Vagina (tissue), 2 donors: ENCODE measurements at regions not wholly inside any gene's neighbourhood (a gene's known extent, or its start where the extent isn't known, plus 50 kb on each side); places are given as distances from the start of the nearest gene placed in this dataset.

Experiments used
- DNase-seq, 2 donors: peaks; one replicate each; pipeline ENCODE4 v3.0.0-alpha.2; 2017; ENCODE audit errors: extremely low spot score in 2 of 2
- H3K27ac ChIP-seq: fragments of 200-600 bp; sonication (generic); one replicate; pipeline ENCODE4 v1.5.1; 2019
- H3K27me3 ChIP-seq: fragments of 200-600 bp; sonication (generic); one replicate; pipeline ENCODE4 v1.5.1; 2019
- H3K36me3 ChIP-seq, 2 donors: fragments of 200-600 bp; sonication (generic); one replicate each; pipeline ENCODE4 v1.5.1; 2017 to 2019
- H3K4me1 ChIP-seq: fragments of 200-600 bp; sonication (generic); one replicate; pipeline ENCODE4 v1.5.1; 2019
- H3K4me3 ChIP-seq, 2 donors: fragments of 200-600 bp; sonication (generic); 1 replicate in 1 of 2; 2 replicates in 1 of 2; pipeline ENCODE4 v1.5.1; 2016 to 2019
- H3K9me3 ChIP-seq: fragments of 200-600 bp; sonication (generic); one replicate; pipeline ENCODE4 v1.5.1; 2019
- CTCF ChIP-seq, 3 experiments: fragments of 450-650 bp in 2 of 3; fragments of 200-600 bp in 1 of 3; sonication (generic) in 1 of 3; IDR thresholded peaks; one replicate each; pipeline ENCODE4 v1.5.1; 2017 to 2019; ENCODE audit warnings: antibody characterized with exemption in 3 of 3, mild to moderate bottlenecking in 2 of 3, moderate library complexity in 2 of 3
- POLR2A ChIP-seq, 2 donors: fragments of 450-650 bp; IDR thresholded peaks; one replicate each; pipeline ENCODE4 v1.6.1; 2017; ENCODE audit warnings: antibody characterized with exemption in 2 of 2, mild to moderate bottlenecking in 2 of 2, moderate library complexity in 2 of 2
- POLR2AphosphoS5 ChIP-seq, 2 donors: sonication (generic); formaldehyde crosslinking; IDR thresholded peaks; one replicate each; pipeline ENCODE4 v1.9.0; 2017; ENCODE audit warnings: antibody characterized with exemption in 2 of 2, mild to moderate bottlenecking in 2 of 2, low read depth in 1 of 2; ENCODE audit not compliant: insufficient read depth in 1 of 2
- intact Hi-C: fragments of 100-400 bp; cut with DNase I; formaldehyde crosslinking; loops from one replicate; pipeline ENCODE4 v1.15.1; 2023

- intact Hi-C loops: no loop called here
- no peak overlapping the region for H3K27ac ChIP-seq
- H3K4me1 ChIP-seq: no peaks in the 10 kb centered on the region
- no peaks in the 10 kb centered on the region for H3K27me3 ChIP-seq
- H3K4me3 ChIP-seq: no peak overlapping the region
- H3K36me3 ChIP-seq: no peaks in the 10 kb centered on the region
- TF ChIP-seq POLR2A (IDR thresholded peaks at IDR 0.05): no peak
- TF ChIP-seq CTCF (IDR thresholded peaks at IDR 0.05): no peak
- TF ChIP-seq POLR2AphosphoS5 (IDR thresholded peaks at IDR 0.05; ENCODE audit: insufficient read depth in 1 of 2, low read depth in 1 of 2): no peak
- H3K9me3 ChIP-seq: no peaks in the 10 kb centered on the region
- DNase-seq: no peak
Observed at GRCh38 chr5:105903069-105903468, 1767.7 kb downstream of the EFNA5 start.

GRCh38 chr5:105899726-105900125, 1771.0 kb downstream of the EFNA5 start:
- Histone ChIP-seq H3K27ac (no peak overlapping the region), H3K4me1 (no peaks in the 10 kb centered on the region), H3K9me3 (no peaks in the 10 kb centered on the region), H3K36me3 (no peaks in the 10 kb centered on the region), H3K4me3 (no peak overlapping the region), H3K27me3 (no peaks in the 10 kb centered on the region)
- TF ChIP-seq POLR2AphosphoS5 (IDR thresholded peaks at IDR 0.05; ENCODE audit: insufficient read depth in 1 of 2, low read depth in 1 of 2) (no peak), CTCF (IDR thresholded peaks at IDR 0.05) (no peak), POLR2A (IDR thresholded peaks at IDR 0.05) (no peak)
- no peak for DNase-seq
- intact Hi-C loops: no loop called here

- no peak for DNase-seq
- no peak overlapping the region for H3K4me3 ChIP-seq
- H3K36me3 ChIP-seq: no peaks in the 10 kb centered on the region
- H3K9me3 ChIP-seq: no peaks in the 10 kb centered on the region
- no peak for TF ChIP-seq CTCF (IDR thresholded peaks at IDR 0.05)
- TF ChIP-seq POLR2A (IDR thresholded peaks at IDR 0.05): no peak
- no peak for TF ChIP-seq POLR2AphosphoS5 (IDR thresholded peaks at IDR 0.05; ENCODE audit: insufficient read depth in 1 of 2, low read depth in 1 of 2)
- no peaks in the 10 kb centered on the region for H3K27me3 ChIP-seq
- H3K27ac ChIP-seq: no peak overlapping the region
- intact Hi-C loops: no loop called here
- no peaks in the 10 kb centered on the region for H3K4me1 ChIP-seq
Observed at GRCh38 chr5:105898183-105898582, 1772.6 kb downstream of the EFNA5 start.

- TF ChIP-seq POLR2AphosphoS5 (IDR thresholded peaks at IDR 0.05; ENCODE audit: insufficient read depth in 1 of 2, low read depth in 1 of 2): no peak
- TF ChIP-seq CTCF (IDR thresholded peaks at IDR 0.05): no peak
- TF ChIP-seq POLR2A (IDR thresholded peaks at IDR 0.05): no peak
Observed at GRCh38 chr5:105885266-105885665, 1785.5 kb downstream of the EFNA5 start.

GRCh38 chr5:105882956-105883481, 1787.7 kb downstream of the EFNA5 start:
- H3K4me1 ChIP-seq: no peaks in the 10 kb centered on the region
- no peaks in the 10 kb centered on the region for H3K27me3 ChIP-seq
- no peaks in the 10 kb centered on the region for H3K9me3 ChIP-seq
- intact Hi-C loops: no loop called here
- no peak overlapping the region for H3K4me3 ChIP-seq
- H3K27ac ChIP-seq: no peak overlapping the region
- TF ChIP-seq CTCF (IDR thresholded peaks at IDR 0.05) (no peak), POLR2A (IDR thresholded peaks at IDR 0.05) (no peak), POLR2AphosphoS5 (IDR thresholded peaks at IDR 0.05; ENCODE audit: insufficient read depth in 1 of 2, low read depth in 1 of 2) (no peak)
- no peak for DNase-seq
- H3K36me3 ChIP-seq: no peaks in the 10 kb centered on the region

More at GRCh38 chr5:105885266-105885665, 1785.5 kb downstream of the EFNA5 start:
- H3K9me3 ChIP-seq: no peaks in the 10 kb centered on the region
- no peak for DNase-seq
- no peaks in the 10 kb centered on the region for H3K4me1 ChIP-seq
- H3K4me3 ChIP-seq: no peak overlapping the region
- H3K27ac ChIP-seq: no peak overlapping the region
- H3K36me3 ChIP-seq: no peaks in the 10 kb centered on the region
- intact Hi-C loops: no loop called here
- H3K27me3 ChIP-seq: no peaks in the 10 kb centered on the region
